ENCODE measurements at regions not wholly inside any gene's neighbourhood (a gene's known extent, or its start where the extent isn't known, plus 50 kb on each side); places are given as distances from the start of the nearest gene placed in this dataset.

DNA sequence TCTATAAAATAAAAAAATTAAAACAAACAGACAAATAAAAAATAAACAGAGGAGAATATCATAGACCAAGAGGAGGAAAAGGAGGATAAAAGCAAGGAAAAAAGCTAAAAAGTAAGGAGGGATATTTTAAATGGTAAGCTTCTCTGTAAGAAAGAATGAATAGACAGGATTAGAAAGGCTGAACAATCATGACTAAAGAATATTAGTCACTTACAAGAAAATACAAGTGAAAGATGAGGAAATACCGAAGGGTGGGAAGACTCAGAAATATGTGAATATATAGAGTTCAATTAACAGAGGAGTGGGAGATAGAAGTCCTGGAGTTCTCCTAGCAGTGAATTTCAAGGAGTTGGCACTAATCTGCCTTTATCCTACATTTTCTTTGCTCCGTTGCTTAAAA is 162.6 kb downstream of the RTL3 start:
- Histone ChIP-seq H3K4me3 (no peak overlapping the region), H3K27ac (no peak overlapping the region)
- DNase-seq (ENCODE audit: low spot score), result no peak
- TF ChIP-seq, protein P1, sequence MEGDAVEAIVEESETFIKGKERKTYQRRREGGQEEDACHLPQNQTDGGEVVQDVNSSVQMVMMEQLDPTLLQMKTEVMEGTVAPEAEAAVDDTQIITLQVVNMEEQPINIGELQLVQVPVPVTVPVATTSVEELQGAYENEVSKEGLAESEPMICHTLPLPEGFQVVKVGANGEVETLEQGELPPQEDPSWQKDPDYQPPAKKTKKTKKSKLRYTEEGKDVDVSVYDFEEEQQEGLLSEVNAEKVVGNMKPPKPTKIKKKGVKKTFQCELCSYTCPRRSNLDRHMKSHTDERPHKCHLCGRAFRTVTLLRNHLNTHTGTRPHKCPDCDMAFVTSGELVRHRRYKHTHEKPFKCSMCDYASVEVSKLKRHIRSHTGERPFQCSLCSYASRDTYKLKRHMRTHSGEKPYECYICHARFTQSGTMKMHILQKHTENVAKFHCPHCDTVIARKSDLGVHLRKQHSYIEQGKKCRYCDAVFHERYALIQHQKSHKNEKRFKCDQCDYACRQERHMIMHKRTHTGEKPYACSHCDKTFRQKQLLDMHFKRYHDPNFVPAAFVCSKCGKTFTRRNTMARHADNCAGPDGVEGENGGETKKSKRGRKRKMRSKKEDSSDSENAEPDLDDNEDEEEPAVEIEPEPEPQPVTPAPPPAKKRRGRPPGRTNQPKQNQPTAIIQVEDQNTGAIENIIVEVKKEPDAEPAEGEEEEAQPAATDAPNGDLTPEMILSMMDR (IDR thresholded peaks at IDR 0.05), result no peak

DNA sequence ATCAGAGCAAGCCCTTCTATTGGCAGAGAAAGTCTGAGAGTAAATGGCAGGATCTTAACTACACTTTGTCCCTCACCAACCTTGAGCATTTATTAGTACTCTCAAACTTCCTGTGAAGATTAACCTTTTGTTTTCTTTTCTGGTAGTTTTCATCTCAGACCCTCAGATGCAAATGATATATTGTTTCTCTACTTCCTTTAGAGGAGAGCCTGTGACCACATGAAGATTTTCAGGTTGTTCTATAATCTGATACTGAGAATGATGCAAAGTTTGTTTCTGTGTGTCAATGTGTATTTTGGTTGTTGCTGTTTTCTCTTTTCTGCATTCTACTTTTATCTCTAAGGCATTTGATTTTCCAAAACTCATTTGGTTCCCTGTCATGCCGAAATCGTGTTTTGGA is 165.8 kb upstream of the CYSLTR1 start:
- no peak for DNase-seq (ENCODE audit: low spot score)
- no peak overlapping the region for H3K27ac ChIP-seq
- no peak overlapping the region for H3K4me3 ChIP-seq
- TF ChIP-seq, protein P1 (IDR thresholded peaks at IDR 0.05), result no peak

GRCh38 chrX:78476701-78477100 is 149.3 kb upstream of the CYSLTR1 start:
- TF ChIP-seq, protein P1 (IDR thresholded peaks at IDR 0.05), result no peak
- H3K27ac ChIP-seq, result no peak overlapping the region
- H3K4me3 ChIP-seq, result no peak overlapping the region
- no peak for DNase-seq (ENCODE audit: low spot score)

- TF ChIP-seq, protein P1 (IDR thresholded peaks at IDR 0.05), result no peak
- Histone ChIP-seq H3K27ac (no peak overlapping the region), H3K4me3 (no peak overlapping the region)
- no peak for DNase-seq (ENCODE audit: low spot score)
Observed at GRCh38 chrX:78456909-78457308, 129.5 kb upstream of the CYSLTR1 start.

- H3K27ac ChIP-seq, result no peak overlapping the region
- no peak overlapping the region for H3K4me3 ChIP-seq
- TF ChIP-seq, protein P1 (IDR thresholded peaks at IDR 0.05), result no peak
- no peak for DNase-seq (ENCODE audit: low spot score)
Observed at GRCh38 chrX:78455901-78456300, 128.5 kb upstream of the CYSLTR1 start.

GRCh38 chrX:78452356-78452755 is 124.9 kb upstream of the CYSLTR1 start:
- H3K27ac ChIP-seq, result no peak overlapping the region
- no peak overlapping the region for H3K4me3 ChIP-seq
- DNase-seq (ENCODE audit: low spot score), result no peak
- TF ChIP-seq, protein P1 (IDR thresholded peaks at IDR 0.05), result no peak

DNA sequence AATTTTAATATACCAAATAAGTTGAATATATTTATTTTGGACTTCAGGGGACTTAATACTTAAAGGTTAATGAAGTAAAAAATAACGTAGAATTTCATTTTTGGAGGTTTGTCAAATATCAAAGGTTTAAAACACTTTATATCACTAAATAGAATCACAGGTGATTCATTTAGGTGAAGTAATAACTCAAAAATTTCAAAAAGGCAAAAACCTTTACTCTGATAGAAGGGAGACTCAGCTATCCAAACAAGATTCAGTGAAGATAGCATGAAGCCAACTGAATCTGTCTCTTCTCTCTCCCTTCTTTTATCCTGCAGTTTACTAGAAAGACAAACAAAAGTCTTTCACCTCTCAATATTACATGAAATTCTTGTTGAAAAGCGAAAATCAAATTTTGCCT is 110.2 kb upstream of the CYSLTR1 start:
- Histone ChIP-seq H3K4me3 (no peak overlapping the region), H3K27ac (no peak overlapping the region)
- no peak for DNase-seq (ENCODE audit: low spot score)
- TF ChIP-seq, protein P1 (IDR thresholded peaks at IDR 0.05), result no peak

All from coronary artery (tissue), 2 donors.